HG02798 (cell line): ENCODE measurements at regions not wholly inside any gene's neighbourhood (a gene's known extent, or its start where the extent isn't known, plus 50 kb on each side); places are given as distances from the start of the nearest gene placed in this dataset.
A peak's percentile ranks its signal among the peaks of the same experiment; 100 is the strongest.
"Not testable (repeated sequence)": the region's sequence is repeated elsewhere in the genome, so short reads cannot be mapped to it uniquely, and the experiment has no call there.

Experiments
- ATAC-seq: cut with Tn5 transposase; IDR thresholded peaks from one replicate; pipeline ENCODE4 v1.9.1; 2021; ENCODE audit warnings: mild to moderate bottlenecking; ENCODE audit not compliant: unreplicated experiment, poor library complexity

DNA sequence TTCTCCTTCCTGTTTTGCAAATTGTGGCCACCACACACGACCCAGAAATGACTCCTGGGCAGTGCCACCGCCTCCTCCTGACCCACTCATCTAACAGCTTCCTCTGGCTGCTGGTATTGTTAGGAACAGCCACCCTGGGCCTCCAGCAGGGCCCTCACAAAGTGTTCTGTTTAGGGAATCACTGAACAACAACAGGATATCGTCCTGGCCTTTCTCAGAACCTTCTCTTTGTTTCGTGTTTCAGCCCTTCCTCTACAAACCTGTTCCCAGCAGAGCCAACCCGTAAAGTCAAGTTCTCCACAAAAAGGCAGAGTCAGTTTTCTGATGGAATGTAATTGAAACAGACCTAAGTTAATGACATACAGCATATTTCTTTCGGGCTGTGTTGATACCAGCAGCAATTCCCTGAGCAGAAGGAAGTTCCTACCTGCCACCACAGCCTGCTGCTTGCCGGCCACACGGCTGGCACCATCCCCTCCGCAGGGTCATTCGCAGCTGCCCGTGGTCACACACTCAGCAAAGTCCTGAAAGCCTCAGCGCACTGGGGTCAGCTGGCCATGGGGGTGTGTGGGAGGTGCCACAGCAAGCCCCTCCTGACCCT is 91.7 kb upstream of the PITRM1 start:
- ATAC-seq, result no peak

DNA sequence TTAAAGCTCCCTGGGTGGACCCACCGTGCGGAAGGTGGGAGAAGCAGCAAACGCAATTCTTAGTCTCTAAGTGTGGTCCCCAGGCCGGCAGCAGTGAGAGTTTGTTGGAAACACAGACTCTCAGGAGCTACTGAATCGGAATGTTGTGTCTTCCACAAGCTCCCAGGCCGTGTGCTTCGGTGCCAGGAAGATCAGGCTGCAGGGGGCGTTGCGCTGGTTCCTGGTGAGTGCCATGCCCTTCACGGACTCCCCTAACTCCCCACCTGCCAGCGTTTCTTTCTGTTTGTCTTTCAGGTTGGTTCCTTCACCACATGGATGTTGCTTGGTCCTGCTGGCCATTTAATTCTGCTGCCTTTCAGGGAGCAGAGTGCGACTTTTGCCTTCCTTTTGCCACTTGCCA is 91.2 kb upstream of the PITRM1 start:
- no peak for ATAC-seq

DNA sequence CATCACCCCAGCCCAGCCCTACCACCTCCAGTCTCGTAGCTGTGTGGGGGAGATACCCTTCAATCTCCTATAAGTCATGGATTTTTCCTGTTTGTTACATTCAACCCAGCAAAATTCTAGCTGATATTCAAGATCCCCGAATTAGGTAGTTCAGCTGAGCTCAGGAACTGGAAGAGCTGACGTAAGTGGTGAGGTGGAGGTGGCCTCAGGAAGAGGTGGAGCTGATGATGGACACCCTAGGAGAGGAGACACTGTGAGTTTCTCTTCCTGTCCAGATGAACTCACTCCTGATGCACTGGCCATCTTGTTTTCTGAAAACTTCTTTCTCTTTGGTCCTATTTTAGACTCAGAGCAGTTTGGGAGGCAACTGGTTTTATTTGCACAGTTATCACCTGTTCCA is 90.5 kb upstream of the PITRM1 start:
- ATAC-seq, result no peak

DNA sequence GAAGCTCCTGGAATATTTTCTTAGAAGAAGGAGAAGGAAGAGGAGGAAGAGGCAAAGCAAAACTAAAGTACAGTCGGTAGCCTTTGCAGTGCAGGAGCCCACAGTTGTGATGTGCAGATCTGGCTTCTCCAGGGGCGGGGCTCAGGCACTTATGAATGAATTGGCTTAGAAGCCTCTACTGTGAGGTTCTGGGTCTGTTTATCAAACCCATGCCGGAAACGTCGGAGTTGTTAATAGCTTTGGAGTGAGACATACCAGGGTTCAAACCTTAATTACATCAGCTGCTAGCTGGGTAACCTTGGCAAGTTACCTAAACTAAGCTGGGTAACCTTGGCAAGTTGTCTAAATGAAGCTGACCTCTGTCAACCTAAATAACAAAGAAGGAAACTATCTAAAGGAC is 89.3 kb upstream of the PITRM1 start:
- ATAC-seq, result no peak

DNA sequence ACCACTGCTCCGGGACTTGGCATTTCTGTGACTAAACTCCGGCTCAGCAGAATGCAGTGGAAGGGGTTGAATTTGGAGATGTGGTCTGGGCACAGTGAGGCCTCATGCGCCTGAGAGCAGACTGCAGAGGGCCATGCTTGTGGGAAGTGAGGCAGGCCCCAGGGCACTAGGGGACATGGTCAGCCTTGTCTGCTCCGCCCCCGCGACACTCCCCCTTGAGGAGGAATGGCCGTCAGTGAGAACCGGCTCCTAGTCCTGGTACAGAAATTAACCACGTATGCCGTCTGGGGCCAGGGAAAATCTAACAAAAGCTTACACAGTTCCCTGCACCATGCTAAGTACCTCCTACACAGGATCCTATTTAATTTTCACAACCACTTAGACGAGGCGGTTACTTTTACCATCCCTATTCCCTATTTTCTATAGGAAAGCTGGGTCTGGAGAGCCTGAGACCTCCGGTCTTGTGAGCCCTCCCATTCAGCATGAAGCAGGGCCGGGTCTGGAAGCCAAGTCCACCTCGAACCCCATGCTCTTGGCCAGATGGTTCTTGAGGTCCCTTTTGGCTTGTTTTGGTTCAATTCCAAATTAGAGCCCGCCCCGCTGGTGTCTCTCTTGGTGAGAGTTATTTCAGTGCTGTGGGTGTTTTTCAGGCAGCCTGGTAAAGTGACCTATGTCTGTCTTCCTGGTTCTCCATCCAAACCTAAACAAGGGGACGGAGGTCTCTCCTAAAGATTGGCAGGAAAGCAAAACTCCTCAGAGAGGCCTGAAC is 87.7 kb upstream of the PITRM1 start:
- ATAC-seq, result no peak

GRCh38 chr10:3259499-3259898 is 86.9 kb upstream of the PITRM1 start:
- no peak for ATAC-seq

GRCh38 chr10:3258394-3258793 is 85.8 kb upstream of the PITRM1 start:
- ATAC-seq, result no peak

DNA sequence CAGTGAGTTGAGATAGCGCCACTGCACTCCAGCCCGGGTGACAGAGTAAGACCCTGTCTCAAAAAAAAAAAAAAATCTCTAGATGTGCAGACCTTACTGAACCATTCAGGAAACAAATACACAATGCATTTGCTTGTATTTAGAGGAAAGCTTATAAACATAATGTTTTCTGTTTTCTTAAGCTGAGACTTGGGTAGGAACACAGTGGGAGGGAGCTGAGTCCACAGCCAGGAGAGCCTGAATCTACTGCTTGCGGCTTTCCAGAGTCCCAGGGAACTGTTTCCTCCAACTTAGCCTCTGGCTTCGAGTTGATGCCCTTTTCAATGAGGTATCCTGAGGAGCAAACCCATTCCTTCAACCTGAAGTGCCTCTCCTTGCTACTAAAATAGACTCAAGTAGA is 83.0 kb upstream of the PITRM1 start:
- no peak for ATAC-seq

DNA sequence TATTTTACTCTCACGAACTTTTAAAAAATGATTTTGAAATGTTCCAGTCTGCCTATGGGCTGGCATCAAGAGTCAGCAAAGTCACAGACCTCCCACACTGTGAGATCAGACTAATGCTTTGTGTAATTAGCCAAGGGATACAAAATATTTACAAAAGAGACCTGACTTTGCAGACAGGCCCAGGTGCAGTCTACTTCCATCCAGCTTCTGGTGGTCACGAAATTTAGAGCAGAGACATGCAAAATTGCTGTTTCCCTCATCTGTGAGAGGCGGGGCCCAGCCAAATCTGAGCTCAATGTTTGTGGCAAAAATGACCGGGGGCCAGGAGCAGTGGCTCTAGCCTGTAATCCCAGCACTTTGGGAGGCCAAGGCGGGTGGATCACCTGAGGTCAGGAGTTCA is 82.5 kb upstream of the PITRM1 start:
- no peak for ATAC-seq

DNA sequence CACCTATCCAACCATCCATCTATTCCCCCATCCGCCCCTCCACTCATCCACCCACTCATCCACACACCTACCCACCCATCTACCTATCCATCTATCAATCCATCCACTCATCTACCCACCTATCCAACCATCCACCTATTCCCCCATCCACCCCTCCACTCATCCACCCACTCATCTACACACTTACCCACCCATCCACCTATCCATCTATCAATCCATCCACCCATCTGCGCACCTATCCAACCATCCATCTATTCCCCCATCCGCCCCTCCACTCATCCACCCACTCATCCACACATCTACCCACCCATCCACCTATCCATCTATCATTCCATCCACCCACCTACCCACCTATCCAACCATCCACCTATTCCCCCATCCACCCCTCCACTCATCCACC is 81.4 kb upstream of the PITRM1 start:
- not testable (repeated sequence) for ATAC-seq

DNA sequence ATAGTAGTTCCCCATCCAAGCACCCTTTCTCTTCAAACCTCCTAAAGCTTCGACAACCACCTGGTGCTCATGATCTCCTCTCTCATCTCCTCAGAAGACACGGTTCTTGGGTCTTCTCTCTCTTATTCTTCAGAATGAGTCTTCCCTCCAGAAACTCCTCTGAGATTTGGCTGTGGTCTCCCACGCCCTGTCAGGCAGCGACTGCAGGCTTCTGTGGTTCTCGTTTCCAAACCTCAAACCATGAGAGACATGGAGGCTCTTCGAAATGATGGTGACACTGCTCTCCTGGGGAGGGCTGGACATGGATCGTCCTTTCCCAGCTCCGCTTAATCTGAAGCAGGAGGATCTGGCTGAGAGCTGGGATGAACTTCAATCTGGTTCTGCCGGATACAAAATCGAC is 78.6 kb upstream of the PITRM1 start:
- ATAC-seq, result no peak

DNA sequence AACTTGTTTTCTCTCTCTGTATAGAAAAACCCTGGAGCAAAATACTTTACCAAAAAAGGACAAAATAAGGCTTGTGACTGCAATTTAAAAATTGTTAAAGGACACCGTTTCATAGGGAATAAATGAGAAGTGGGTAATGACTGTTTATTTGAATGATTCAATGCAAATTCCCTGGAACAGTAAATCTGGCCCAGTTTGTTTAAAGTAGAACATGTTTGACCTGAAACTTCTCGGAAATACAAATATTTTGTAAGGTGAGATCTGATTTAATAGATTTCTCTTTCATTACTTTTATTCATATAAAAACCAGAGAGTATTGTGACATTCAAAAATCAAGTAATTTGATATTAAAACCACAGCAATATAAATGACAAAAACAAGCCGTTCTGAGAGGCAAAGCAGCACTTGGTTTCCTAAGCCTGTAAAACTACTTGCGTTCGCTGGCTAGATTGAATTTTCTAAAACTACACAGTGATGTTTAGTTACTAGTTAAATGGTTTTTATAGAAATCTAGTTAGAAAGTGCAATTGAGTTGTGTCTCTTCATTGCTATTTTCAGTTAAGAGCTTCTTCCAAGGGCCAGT is 76.8 kb upstream of the PITRM1 start:
- ATAC-seq, result no peak

DNA sequence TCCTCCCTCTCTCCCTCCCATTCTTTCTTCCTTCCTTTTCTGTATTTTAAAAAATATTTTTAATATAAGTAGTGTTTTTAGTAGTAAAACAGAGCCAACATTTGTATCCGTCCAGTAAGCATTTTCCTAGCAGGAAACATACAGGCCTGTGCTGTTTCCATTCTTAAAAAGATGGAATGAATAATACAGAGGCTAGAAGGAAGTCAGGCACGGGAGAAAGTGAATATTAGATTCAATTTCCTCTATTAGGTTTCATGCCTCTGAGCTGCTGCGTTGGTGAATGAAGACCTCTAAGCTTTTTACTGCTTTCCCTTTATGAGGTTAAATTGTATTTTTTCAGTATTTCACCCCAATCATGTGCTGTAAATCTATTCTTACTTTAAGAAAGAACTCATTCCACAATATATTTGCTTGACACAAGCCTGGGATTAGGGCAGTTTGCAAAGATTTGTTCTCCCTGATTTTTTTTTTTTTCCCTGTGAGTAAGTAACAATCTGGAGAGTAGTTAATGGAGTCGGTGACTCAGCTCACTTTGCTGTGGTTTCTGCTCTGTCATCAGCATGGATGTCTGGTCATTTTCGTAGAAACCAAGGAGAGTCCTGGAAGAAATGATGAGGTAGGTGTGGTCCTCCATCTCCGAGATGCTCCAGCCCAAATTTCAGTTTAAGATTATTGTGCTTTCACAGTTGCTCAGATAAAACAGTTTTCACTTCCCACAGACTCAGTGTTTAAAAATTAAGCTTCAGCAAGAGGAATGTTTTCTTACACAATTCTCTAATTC is 76.1 kb upstream of the PITRM1 start:
- ATAC-seq, result no peak

- ATAC-seq, result no peak
These were observed 72.8 kb upstream of the PITRM1 start for GRCh38 chr10:3245395-3245794.

- ATAC-seq, result no peak
These were observed 69.5 kb upstream of the PITRM1 start for GRCh38 chr10:3241967-3242650.

- ATAC-seq, result no peak
These were observed 68.8 kb upstream of the PITRM1 start for GRCh38 chr10:3241274-3241921.

DNA sequence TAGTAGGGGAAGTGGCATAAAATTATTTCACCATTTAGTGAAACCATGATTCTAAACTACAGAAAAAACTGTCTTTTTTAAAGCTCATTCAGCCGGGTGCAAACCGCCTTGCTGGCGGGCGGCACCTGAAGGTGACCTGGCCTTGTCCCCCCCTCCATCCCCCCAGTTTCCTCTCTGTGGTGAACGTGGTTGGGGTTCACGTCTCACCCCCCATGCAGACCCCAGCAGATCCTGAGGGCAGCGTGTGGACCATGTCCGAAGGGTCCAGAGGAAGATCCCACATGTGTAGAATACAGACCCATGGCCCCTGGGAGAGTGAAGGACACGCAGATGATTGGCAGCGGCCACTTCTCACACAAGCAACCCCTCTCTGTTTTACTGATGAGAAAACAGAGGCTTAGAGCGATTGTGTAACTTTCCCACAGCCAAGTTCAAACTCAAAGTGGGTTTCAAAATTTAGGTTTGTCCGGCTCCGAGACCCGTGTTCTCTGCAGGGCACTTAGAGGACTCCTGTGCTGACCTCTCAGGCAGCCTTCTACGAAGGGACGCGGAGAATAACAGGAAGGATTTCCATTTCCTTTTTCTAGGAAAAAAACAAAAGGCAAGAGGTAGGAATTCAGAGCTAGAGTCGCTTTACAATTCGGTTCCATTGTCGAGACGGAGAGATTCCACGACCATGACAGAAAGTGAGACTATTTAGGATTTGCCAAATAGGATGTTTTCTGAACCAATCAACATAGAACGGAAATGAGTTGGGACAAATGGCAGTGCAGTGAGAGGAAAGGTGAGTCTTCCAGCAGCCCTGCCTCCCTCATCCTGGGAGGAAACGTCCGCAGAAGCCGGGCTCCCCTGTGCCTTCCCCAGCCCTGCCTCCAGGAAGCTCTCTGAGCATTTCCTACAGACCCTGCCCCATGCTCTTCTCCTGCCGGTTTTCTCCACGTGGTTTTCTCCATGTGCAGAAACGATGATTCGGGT is 67.6 kb upstream of the PITRM1 start:
- no peak for ATAC-seq

GRCh38 chr10:3239066-3239919 is 66.7 kb upstream of the PITRM1 start:
- ATAC-seq, result peak; percentile 78
